ENCODE measurements at regions not wholly inside any gene's neighbourhood (a gene's known extent, or its start where the extent isn't known, plus 50 kb on each side); places are given as distances from the start of the nearest gene placed in this dataset.

DNA sequence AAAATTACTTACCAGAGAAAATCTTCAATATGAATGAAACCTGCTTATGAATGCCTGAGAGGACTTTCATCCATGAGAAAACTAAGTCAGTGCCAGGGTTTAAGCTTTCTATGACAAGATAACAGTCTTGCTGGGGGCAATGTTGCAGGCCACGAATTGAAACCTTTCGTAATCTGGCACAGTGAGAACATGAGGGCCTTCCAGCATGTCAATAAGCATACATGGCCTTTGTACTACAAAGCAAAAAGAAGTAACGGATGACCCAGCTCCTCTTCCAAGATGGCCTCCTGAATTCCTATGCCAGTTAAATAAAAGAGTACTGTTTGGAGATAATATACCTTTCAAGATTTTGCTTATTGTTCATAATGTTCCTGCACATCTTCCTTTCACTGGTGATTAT, 270.6 kb upstream of the PHF14 start:
- DNase-seq (ENCODE audit: extremely low read depth, low read depth), result no peak
- TF ChIP-seq, protein P1, sequence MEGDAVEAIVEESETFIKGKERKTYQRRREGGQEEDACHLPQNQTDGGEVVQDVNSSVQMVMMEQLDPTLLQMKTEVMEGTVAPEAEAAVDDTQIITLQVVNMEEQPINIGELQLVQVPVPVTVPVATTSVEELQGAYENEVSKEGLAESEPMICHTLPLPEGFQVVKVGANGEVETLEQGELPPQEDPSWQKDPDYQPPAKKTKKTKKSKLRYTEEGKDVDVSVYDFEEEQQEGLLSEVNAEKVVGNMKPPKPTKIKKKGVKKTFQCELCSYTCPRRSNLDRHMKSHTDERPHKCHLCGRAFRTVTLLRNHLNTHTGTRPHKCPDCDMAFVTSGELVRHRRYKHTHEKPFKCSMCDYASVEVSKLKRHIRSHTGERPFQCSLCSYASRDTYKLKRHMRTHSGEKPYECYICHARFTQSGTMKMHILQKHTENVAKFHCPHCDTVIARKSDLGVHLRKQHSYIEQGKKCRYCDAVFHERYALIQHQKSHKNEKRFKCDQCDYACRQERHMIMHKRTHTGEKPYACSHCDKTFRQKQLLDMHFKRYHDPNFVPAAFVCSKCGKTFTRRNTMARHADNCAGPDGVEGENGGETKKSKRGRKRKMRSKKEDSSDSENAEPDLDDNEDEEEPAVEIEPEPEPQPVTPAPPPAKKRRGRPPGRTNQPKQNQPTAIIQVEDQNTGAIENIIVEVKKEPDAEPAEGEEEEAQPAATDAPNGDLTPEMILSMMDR (IDR thresholded peaks at IDR 0.05; ENCODE audit: low read depth, low read length), result no peak

DNA sequence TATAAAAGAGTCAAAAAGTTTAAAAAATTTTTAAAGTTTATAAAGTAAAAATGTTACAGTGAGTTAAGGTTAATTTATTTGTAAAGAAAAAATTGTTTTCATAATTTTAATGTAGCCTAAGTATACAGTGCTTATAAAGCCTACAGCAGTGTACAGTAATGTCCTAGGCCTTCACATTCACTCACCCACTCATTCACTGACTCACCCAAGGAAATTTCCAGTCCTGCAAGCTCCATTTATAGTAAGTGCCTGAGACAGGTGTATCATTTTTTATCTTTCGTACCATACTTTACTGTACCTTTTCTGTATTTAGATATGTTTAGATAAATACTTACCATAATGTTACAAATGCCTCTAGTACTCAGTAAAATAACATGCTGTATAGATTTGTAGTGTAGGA, 269.7 kb upstream of the PHF14 start:
- DNase-seq (ENCODE audit: extremely low read depth, low read depth), result no peak
- TF ChIP-seq, protein P1 (IDR thresholded peaks at IDR 0.05; ENCODE audit: low read depth, low read length), result no peak

DNA sequence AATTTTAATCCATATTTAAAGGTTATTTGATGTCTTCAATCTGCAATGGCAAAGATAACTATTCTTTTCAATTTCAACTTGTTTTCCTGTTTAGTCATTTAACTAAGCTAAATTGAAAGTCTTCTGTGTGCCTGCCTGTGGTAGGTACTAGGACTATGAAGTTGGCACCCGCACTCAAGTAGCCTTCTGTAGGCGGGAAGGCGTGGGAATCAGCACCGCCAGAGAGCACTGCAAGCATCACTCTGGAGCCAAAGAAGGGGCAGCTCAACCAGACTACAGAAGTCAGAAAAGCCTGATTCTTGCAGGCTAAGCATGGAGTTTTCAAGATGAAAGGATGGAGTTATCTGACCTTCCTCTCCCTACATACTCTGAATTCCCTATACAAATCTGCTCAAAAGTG, 269.0 kb upstream of the PHF14 start:
- no peak for DNase-seq (ENCODE audit: extremely low read depth, low read depth)
- TF ChIP-seq, protein P1 (IDR thresholded peaks at IDR 0.05; ENCODE audit: low read depth, low read length), result no peak

DNA sequence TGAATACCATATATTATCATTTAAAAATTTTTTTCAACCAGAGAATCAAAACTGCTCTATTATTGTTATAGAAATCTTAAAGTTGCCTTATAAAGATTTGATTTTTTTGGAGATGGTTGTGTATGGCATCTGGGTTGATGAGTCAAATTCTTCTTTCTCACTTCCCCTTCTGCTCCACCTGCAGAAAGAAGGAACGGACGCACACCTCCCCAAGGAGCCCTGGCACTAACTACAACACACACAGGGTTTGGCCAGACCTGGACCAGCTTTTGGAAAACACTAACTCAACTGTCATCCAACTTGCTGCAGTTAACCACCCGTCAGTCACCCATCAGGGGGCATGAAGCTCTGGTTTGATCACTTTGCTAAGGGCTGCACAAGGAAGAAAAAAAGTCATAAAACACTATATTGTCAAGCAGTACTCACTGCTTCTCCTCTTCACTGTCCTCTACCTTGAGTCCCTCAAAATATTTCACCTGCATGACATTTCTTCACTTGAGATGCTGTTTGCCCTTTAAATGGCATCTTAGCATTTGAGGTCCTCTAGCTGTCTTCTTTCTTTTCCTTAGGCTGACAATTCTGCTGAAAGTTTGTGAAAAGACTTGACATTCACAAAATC, 266.7 kb upstream of the PHF14 start:
- TF ChIP-seq, protein P1 (IDR thresholded peaks at IDR 0.05; ENCODE audit: low read depth, low read length), result no peak
- DNase-seq (ENCODE audit: extremely low read depth, low read depth), result no peak

DNA sequence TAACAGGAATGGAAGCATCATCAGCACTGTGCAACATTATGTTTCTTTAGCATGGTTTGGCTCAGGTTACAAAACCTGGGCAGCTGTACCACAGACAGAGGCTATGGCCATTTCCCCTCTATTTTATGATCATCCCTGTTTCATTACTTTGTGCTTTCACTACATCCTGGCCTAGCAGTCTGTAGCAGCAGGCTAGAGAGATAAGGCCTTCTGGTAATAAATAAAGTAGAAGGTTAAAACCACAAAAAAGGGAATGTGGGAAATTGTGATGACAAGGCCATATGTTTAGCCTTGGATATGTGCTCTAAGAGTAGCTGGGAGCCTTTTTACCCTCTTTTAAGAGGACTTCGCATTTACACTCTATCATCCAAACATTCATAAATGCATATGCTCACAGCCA, 266.2 kb upstream of the PHF14 start:
- DNase-seq (ENCODE audit: extremely low read depth, low read depth), result no peak
- TF ChIP-seq, protein P1 (IDR thresholded peaks at IDR 0.05; ENCODE audit: low read depth, low read length), result no peak

DNA sequence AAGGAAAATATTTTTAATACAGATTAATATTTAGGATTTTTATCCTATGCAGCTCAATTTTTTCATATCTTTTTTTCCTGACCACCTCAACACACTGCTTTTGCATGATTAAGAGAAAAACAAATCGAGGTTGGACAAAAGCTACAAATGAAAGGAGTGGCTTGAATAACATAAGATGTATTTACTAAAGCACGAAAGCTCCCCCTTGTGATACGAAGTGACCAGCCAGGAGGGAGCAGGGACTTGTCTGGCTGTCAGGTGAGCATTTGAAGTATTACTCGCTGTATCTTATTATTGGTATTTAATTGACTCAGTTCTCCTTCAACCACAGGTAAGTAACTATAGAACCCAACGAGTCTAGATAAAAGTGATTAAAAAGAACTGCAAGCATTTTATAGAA, 265.2 kb upstream of the PHF14 start:
- TF ChIP-seq, protein P1 (IDR thresholded peaks at IDR 0.05; ENCODE audit: low read depth, low read length), result no peak
- no peak for DNase-seq (ENCODE audit: extremely low read depth, low read depth)

DNA sequence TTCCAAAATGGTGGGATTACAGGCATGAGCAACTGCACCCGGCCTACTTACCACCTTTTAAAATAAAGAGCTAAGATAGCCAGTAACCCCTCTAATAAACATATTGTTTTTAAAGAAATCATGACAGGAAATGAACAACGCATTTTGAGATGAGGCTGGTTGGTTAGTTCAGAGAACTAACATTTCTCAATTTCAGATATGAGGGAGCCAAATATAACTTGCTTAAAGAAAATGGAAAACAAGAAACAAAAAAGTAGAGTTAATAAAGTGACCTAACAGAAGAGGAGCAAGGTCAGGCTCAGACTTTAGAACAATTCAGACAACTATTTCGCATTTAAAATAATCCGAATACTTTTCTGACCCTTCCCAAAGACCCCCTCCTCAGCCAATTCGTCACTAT, 254.9 kb upstream of the PHF14 start:
- DNase-seq (ENCODE audit: extremely low read depth, low read depth), result no peak
- TF ChIP-seq, protein P1 (IDR thresholded peaks at IDR 0.05; ENCODE audit: low read depth, low read length), result no peak
